ENCODE measurements at regions not wholly inside any gene's neighbourhood (a gene's known extent, or its start where the extent isn't known, plus 50 kb on each side); places are given as distances from the start of the nearest gene placed in this dataset.

DNA sequence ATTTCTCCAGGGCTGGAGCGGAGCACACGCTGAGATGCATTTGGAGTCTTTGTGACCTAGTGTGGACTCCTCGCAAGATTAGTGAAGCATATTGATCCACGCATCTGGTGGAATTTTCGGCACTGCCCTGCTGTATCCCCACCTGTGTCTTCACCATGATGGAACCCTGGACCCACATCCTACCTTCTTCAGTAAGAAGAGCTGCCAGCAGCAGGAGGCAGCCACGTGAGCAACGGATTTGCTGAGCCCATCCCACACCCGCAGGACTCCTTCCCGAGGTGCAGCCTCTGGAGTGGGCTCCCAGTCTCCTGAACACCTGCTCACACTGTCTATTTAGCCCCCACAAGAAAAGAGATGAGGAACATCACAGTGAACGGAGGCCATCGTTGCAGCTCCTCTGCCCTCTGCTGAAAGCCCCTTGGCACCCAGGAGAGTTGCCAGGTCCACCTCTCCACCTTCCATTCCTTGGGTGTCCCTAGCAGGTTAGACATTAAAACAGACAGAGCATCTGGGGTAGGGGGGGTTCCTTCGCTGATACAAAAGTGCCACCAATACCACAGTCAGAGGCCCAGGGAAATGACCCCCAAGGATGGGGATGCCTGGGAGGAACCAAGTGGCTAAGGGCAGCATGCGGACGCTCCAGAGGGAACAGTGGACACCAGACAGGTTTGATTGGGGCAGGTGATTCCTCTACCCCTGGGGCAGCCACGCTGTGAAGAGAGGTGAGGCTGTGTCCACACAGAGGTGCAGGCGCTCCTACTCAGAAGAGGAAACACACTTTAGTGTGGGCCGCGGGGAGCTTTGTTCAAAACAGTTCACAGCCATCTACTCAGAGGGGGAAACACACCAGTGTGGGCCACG lies 302.8 kb upstream of the SALL3 start:
- no peak for DNase-seq

DNA sequence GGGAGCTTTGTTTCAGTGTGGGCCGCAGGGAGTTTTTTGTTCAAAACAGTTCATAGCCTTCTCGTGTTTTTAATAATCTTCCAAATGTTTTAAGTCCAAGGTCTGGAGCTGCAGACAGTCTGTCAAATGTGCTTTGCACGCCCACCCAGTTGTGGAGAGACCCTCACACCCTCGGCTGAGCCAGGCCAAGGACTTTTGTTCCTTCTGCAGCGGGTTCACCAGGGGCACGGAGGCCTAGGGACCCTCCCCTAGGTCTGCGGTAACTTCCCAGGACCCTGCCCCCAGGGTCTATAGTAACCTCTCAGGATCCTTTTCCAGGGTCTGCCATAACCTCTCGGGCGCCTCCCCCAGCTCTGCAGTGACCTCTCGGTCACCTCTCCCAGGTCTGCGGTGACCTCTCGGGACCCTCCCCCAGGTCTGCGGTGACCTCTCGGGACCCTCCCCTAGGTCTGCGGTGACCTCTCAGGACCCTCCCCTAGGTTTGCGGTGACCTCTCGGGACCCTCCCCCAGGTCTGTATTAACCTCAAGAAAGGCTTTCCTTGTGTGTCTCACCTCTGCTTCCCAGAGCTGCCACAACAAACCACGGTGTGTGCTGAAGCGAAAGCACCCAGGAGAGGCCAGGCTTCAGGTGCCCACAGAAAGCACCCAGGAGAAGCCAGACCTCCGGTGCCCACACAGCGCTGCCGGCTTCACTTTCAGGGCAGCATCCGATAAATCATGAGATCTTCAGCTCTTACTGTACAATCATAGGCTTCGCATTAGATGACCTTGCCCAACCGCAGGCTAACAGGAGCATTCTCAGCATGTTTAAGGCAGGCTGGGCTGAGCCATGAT lies 301.9 kb upstream of the SALL3 start:
- DNase-seq, result no peak

DNA sequence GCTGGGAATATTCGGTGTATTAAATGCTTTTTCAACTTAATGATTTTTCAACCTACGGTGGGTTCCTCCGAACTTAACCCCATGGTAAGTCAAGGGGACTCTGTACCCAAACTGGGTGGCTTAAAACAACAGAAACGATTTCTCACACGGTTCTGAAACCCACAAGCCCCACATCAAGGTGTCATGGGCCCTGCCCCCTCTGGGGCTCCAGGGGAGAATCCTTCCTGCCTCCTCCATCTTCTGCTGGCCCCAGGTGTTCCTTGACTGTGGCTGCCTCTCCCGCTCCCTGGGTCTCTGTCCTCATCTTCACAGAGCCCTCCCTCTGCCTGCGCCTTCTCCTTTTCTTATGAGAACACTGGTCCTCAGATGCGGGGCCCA lies 301.3 kb upstream of the SALL3 start:
- no peak for DNase-seq

DNA sequence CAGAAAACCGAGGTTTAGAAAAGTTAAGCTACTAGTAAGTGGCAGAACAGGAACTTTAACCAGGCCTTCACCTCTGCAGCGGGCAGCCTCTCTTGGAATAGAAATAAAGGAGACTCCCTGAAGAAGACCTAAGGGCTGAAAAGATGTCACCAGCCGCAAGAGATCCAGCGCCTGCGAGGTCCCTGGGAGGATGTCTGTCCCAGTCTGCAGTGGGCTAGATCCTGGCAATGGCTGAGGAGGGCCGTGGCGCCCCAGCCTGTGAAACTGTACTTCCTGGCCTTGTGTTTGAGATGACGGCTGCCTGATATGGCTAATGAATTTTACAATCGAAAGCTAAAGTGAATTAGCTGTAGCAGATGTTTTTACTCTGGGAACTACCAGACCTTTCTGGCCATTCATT lies 300.6 kb upstream of the SALL3 start:
- DNase-seq, result no peak

DNA sequence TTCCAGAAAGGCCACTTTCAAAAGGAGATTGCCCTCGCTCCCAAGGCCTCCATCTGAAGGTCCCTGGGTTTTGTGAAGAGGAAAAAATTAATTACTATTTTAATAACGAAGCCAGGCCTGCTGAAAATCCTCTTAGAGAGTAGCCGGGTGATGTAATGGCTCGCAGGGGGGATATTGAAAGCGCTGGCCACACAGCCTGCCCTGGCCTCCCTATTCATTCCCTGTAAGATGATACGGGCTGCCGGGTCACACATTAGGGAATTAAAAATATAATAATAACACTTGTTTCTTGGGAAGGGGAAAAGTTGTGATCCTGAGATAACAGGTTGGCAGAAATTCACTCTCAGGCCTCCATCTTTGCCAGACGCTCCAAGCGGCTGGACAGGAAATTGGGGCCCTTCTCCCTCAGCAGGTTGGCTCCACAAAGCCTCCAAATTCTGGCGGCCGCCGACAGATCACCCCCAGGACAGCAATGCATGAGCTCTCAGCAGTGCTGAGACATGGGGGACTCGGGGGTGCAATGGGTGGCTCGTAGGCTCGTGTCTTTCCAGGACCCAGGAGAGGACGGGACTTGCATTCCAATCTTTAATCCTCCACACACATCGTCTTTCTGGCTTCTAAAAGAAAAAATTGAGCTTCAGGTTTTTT lies 299.9 kb upstream of the SALL3 start:
- no peak for DNase-seq

DNA sequence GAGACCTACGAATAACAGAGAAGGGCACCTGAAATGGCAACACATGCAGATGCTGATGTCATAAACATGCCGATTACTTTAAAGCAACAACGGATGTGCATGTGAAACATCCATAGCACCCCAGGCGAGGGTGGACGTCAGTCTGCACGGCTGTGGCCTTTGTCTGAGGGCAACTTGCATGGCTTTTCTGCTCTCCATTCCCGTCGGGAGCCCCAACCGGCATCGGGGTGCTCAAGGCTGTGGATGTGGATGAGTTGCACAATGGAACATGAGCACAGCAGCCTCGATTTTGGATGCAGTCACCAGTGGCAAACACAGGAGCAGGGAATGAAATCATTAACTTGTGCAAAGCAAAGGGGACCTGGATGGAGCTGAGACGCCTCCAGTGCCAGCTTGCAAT lies 298.2 kb upstream of the SALL3 start:
- DNase-seq, result no peak

DNA sequence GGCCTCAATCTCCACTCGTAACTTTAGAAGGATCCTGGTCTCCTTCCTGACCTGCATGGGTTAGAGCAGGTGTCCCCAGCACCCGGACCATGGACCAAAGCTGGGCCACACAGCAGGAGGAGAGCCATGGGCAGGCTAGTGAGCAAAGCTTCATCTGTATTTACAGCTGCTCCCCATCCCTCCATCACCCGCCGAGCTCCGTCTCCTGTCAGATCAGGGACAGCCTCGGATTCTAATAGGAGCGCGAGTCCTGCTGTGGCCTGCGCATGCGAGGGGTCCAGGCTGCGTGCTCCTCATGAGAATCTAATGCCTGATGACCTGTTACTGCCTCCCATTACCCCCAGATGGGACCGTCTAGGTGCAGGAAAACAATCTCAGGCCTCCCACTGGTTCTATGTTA lies 297.7 kb upstream of the SALL3 start:
- no peak for DNase-seq

DNA sequence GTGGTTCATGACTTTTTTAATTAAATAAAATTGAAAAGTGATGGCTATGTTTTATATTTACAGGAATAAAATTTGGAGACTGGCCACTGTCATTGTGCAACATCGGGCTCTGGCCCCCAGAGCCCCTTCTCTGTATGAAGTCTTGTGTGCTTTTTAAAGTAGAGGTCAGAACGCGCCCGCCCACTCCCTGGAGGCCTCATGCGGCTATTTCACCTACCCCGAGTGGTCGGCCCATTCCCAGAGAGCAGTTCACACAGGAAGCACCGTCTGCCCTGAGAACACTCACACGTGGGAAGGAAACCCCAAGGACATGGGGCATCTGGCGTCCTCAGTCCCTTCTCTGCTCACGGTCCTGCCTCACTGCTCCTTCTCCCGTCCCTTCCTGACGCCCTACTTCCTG lies 296.9 kb upstream of the SALL3 start:
- DNase-seq, result no peak

DNA sequence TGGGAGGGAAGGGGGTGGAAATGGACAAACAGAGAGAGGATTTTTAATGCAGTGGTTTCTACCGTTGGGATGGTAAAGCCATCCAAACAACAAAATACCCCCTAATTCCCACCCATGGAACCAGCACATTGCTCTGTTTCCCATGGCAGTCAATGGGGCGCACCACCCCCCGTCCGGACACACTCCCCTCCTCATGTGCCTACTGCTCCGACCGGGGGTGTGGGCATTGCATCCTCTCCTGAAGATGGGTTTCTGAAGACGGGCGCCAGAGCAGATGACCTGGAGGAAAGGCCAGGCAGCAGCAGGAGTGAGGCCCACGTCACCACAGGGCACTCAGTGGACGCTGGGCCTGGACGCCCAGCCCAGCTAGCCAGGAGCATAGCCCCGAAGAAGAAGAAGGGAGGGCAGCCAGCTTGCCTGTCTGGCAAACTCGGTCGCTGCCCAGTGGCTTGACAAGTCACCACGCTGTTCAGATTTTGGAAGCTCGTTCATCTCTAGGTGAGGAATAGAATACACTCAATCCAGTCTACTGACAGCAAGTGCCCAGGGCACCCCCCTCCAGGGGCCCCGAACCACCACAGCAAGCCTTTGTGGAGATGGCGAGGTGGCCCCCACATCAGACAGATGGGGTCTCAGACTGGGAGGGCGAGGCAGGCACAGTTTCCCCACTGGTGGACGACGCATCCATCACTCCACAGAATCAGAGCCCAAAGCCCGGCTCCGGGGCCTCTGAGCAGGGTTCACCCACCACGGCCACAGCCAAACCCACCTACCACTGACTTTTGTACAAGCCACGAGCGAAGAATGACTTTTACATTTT lies 296.2 kb upstream of the SALL3 start:
- no peak for DNase-seq

DNA sequence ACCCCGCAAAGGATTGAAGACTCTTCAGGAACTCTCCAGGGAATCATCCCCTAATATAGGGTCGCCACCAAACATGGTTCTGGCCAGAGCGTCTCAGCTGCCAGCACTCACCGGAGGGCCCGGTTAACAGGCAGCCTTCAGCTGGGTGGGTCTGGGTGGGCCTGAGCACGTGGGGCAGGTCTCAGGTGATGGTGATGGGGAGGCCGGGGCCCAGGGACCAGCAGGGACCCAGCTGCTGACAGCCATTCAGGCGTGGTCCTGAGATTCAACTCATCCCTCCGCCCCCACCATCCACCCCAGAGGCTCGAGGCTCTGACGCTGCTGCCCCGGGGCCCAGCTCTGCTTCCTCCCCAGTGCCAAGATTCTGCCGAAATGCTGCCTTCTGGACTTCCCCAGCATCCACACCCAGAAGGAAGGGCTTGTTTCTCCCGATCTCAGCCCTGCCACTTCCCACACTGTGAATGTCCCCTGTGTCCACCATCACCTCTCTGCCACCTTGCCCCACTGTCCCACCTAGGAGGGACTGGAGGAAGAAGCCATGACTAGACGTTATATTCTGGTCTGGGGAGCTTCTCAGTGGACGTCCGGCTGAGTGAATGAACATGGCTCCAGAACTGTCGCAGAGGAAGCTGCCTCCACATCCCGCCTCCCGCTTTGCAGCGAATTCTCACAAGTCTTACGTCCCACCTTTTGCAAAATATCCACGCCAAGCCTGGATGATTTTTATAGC lies 294.2 kb upstream of the SALL3 start:
- DNase-seq, result no peak

DNA sequence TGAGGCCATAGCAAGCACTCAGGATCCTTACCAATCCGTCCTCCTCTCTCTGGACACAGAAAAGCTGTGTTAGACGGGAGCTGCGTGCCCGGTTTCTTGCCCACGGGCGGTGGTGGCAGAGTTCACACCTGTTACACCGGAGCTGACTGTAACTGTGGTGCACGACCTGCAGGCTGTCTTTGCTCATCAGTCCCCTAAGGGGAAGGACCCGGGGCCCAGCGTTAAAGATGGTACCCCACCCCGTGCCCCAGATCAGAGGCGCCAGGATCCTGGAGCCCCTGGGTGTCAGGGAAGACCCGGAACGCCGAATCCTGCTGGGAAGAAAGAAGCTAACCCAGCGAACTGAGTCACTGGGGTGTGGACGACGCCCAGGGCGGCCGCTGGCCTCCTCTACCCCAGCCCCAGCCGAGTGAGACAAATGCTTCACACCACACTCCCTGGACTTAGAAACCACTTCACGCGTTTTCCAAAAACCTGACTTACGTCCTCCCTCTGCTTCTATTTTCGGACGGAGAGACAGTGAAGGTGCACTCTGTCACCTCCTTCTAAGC lies 293.6 kb upstream of the SALL3 start:
- no peak for DNase-seq

DNA sequence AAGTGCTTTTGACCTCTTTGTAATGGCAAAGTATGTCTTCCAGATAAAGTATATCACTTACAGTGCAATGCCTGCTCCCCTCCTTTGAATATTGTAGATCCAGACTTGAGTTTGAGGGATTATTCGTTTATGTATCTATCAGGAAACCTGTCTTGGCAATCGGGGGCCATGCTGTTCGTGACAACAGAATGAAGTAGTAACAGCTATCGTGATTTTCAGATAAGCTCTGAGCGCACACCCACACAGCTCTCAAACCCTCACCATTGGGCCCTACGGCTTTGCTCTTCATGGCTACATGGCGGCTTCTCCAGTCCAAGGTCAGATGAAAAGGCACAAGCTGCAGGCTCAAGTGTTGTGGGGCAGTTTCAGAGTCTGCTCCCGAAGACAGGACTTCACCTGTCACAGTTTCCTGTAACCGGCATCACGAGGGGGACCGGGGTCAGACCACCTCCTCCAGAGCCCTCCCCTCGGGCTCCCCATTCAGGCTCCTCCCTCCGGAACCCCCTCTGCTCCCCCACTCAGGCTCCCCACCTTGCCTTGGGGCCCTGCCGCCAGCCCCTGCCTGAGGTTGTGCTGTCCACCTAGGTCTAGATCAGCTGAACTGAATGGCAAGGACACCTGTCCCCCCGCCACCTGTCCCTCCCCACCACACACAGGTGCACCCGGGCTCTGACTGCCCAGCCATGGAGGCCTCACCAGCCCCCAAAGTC lies 292.5 kb upstream of the SALL3 start:
- no peak for DNase-seq

DNA sequence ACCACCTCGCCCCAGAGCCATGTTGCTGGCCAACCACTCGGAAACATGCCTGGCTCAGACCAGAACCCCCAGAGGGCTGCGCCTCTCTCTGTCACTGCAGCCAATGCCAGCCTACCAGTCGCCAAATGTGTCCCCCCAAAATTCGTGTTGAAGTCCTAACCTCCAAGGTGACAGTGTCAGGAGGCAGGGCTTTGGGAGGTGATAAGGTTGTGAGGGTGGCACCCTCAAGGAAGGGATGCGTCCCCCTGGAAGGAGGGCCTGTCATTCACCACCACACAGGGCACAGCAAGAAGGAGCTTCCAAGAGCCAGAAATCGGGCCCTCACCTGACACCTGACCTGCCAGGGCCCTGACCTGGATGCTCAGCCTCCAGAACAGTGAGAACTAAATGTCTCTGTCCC lies 291.9 kb upstream of the SALL3 start:
- DNase-seq, result no peak

DNA sequence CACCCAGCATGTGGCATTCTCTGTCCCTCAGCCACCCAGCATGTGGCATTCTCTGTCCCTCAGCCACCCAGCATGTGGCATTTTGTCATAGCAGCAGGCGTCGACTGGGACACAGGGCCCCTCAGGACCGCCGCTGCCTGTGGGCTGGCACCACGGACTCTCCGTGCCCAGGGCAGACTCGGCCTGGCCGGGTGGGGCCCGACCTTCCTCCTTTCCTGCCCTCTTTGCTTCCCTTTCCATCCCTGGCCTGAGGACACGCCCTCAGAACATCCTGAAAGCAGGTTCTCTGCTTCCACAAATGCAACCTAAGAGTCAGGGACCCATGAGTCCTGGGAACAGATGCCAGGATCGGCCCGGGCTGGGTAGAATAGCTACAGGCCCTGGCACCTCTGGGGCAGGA lies 291.4 kb upstream of the SALL3 start:
- no peak for DNase-seq

DNA sequence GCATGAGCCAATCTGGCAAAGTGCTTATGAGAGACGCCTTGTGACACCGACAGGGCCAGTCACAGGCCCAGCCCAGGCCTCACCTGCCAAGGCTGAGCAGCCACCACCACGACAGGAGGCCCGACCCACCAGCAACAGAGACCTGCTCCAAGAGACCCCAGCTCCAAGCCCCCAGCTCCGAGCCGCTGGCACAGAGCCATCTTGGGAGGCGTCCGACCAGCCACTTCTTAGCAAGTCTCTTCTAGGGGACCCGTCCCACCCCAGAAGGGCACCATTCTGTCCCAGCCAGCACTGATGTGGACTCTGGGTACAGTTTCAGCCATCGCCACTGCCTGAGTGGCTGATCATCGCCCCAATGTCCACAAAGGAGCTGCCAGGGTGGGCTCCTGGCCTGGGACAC lies 290.7 kb upstream of the SALL3 start:
- no peak for DNase-seq

DNA sequence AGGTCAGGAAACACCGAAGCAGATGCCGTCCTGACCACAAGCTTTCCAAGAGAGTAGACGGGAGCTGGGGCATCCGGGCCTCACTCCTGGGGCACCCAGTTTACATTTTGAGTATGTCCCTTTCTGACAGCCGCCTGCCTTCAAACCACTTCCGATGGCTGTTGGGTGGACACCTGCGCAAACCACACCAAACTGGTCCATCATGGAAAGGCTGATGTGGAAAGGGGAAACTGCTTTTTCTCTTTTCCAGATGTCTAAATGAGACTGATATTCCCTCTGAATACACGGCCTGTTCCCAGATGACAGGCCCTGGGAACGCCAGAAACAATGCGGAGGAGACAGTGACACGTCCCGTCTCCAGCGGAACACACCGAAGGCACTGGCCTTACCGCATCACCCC lies 290.0 kb upstream of the SALL3 start:
- no peak for DNase-seq

DNA sequence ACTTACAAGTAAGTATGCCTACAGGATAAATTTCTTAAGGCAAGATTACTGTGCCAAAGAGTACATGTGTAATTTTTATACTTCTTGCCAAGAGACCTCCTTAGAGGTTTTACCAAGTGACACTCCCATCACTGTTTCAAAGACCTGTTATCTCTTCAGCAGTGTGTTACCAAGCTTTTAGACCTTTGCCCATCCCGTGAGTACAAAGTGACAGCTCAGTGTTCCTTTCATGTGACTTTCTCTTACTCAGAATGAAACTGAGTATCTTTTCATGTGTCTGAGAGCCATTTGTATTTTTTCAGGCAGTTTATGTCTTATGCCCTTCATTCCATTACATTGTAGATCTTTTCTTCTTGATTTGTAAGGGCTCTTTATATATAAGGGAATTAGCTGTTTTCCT lies 287.5 kb upstream of the SALL3 start:
- no peak for DNase-seq

DNA sequence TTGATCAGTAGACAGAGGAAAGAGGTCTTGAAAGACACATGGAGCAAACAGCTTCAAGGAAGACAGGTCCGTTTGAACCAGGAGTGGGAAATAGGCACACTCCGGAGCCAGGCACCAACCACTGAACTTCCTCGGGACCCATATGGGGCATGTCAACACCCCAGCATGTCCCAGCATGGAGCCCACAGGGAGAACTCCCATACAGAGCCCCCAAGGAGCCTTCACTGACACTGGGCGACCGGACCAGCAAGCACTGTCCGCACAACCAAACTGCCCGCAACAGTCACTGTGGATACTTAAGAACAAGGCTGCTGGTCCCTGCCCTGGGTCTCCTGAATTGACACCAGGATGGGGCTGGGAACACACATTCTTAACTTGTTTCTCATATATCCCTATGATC lies 286.2 kb upstream of the SALL3 start:
- DNase-seq, result no peak

DNA sequence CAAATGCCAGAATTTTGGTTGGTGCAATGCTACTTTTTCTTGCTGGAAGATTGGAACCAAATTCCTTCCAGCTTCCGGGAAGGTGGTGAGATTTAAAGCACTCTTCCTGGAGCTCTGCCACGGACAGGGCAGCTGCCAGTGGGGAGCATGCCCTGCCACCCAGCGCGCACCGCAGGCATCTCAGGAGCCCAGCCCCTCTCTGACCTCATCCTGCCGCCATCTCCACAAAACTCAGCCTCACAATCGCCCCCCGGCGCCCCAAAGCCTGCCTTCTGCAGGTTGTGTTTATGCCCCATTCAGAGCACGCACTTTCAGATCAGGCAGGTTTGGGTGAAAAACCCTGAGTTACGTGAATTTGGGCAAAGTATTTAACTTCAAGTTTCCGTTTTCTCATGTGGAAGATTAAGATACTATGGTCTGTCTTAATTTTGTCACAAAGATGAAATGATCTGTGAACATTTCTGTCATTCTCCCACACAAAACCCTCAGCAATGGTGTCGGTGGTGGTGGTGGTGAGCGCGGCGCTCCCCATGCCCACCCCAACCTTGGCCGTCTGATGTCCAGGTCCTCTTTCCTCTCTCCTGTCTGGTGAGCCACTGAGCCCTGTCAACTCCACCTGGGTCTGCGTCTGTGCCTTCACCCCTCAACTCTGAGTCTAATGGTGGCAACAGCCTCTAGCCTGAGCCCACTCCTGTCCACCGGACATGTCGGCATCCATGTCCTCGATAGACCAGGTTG lies 282.8 kb upstream of the SALL3 start:
- DNase-seq, result no peak

DNA sequence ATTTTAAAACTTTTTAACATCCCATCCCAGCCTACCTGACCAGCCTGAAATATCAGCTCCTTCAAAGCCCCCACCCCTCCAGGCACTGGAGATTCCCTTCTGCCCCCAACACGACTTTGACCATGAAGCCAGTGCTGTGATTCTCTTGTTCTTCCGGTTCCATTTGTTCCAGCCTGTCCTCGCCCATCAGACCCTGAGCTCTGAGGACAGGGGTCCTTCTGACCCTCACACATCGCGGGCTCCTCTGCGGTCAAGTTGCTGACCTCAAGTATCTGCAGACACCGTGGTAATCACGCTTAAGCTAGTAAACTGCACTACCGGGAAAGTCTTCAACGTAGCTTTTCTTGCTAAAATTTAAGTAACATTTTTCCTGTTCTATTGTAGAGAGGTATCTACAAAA lies 282.2 kb upstream of the SALL3 start:
- DNase-seq, result no peak

DNA sequence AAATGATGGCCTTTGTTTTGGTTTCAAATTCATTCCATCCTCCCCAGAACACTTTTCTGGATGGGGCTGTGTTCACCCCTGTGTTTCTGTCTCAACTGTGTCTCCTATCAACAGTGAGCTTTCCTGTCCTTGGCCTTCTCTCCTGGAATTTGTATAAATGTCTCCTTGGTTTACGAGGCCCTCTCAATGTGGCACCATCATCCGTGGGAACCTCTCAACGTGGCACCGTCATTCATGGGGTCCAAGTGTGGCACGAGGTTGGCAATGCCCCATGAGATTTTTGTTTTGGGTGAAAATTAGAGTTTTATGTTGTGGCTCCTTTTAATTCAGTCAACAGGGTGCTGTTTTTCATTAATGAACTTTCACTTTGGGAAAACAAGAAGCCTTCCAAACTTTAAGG lies 280.7 kb upstream of the SALL3 start:
- no peak for DNase-seq
